H9 (cell line): ENCODE measurements at regions not wholly inside any gene's neighbourhood (a gene's known extent, or its start where the extent isn't known, plus 50 kb on each side); places are given as distances from the start of the nearest gene placed in this dataset.

Experiments
- DNase-seq: peaks from one replicate; pipeline ENCODE4 v3.0.0-alpha.2; 2017
- H2AFZ ChIP-seq: one replicate; pipeline ENCODE4 v1.6.1; 2013; ENCODE audit warnings: mild to moderate bottlenecking, low read length, control low read depth, moderate library complexity
- H2AK5ac ChIP-seq: 2 replicates; pipeline ENCODE4 v1.6.1; 2013; ENCODE audit warnings: low read length, control low read depth, mixed read lengths; ENCODE audit not compliant: insufficient read length
- H2BK120ac ChIP-seq: one replicate; pipeline ENCODE4 v1.6.1; 2013; ENCODE audit warnings: low read depth, mild to moderate bottlenecking, low read length, control low read depth, inconsistent platforms; ENCODE audit not compliant: poor library complexity, severe bottlenecking
- H2BK12ac ChIP-seq: 2 replicates; pipeline ENCODE4 v1.6.1; 2013; ENCODE audit warnings: low read length, control low read depth, mixed read lengths, low read depth; ENCODE audit not compliant: insufficient read length
- H2BK15ac ChIP-seq: 2 replicates; pipeline ENCODE4 v1.6.1; 2013; ENCODE audit warnings: low read depth, low read length, control low read depth
- H2BK20ac ChIP-seq: one replicate; pipeline ENCODE4 v1.6.1; 2013; ENCODE audit warnings: low read depth, mild to moderate bottlenecking, low read length, control low read depth, inconsistent platforms; ENCODE audit not compliant: poor library complexity, severe bottlenecking
- H2BK5ac ChIP-seq: 2 replicates; pipeline ENCODE4 v1.6.1; 2013; ENCODE audit warnings: low read length, control low read depth, mixed read lengths; ENCODE audit not compliant: insufficient read length
- H3K14ac ChIP-seq: 2 replicates; pipeline ENCODE4 v1.6.1; 2013; ENCODE audit warnings: low read length, control low read depth; ENCODE audit not compliant: insufficient read depth
- H3K18ac ChIP-seq: 2 replicates; pipeline ENCODE4 v1.6.1; 2013; ENCODE audit warnings: low read depth, mild to moderate bottlenecking, mixed read lengths, low read length, control low read depth; ENCODE audit not compliant: insufficient read length
- H3K23ac ChIP-seq: 2 replicates; pipeline ENCODE4 v1.6.1; 2013; ENCODE audit warnings: low read length, control low read depth, mixed read lengths, low read depth; ENCODE audit not compliant: insufficient read length
- H3K23me2 ChIP-seq: 2 replicates; pipeline ENCODE4 v1.6.1; 2013; ENCODE audit warnings: low read depth, mild to moderate bottlenecking, mixed read lengths, low read length, control low read depth; ENCODE audit not compliant: insufficient read length, poor library complexity, severe bottlenecking
- H3K27ac ChIP-seq: 2 replicates; pipeline ENCODE4 v1.5.1; 2013; ENCODE audit warnings: low read length, control low read depth, mixed read lengths, low read depth; ENCODE audit not compliant: insufficient read length
- H3K27me3 ChIP-seq: 2 replicates; pipeline ENCODE4 v1.6.1; 2013; ENCODE audit warnings: low read length, control low read depth, inconsistent platforms; ENCODE audit not compliant: insufficient read depth
- H3K4ac ChIP-seq: 2 replicates; pipeline ENCODE4 v1.6.1; 2013; ENCODE audit warnings: low read depth, mild to moderate bottlenecking, control low read depth, inconsistent platforms, low read length, moderate library complexity
- H3K4me1 ChIP-seq: 2 replicates; pipeline ENCODE4 v1.6.1; 2013; ENCODE audit warnings: low read length, control low read depth, inconsistent platforms; ENCODE audit not compliant: insufficient read depth
- H3K4me2 ChIP-seq: 2 replicates; pipeline ENCODE4 v1.6.1; 2013; ENCODE audit warnings: low read length, control low read depth, mixed read lengths; ENCODE audit not compliant: insufficient read length, insufficient read depth
- H3K56ac ChIP-seq: 2 replicates; pipeline ENCODE4 v1.6.1; 2013; ENCODE audit warnings: low read depth, mild to moderate bottlenecking, mixed read lengths, low read length, control low read depth; ENCODE audit not compliant: insufficient read length
- H3K79me1 ChIP-seq: 2 replicates; pipeline ENCODE4 v1.6.1; 2013; ENCODE audit warnings: low read depth, mild to moderate bottlenecking, moderate library complexity, low read length, control low read depth, inconsistent platforms; ENCODE audit not compliant: insufficient read depth, poor library complexity, severe bottlenecking
- H3K79me2 ChIP-seq: 2 replicates; pipeline ENCODE4 v1.6.1; 2013; ENCODE audit warnings: low read length, control low read depth, inconsistent platforms; ENCODE audit not compliant: insufficient read depth
- H3K9ac ChIP-seq: 2 replicates; pipeline ENCODE4 v1.6.1; 2013; ENCODE audit warnings: low read length, control low read depth, mixed read lengths; ENCODE audit not compliant: insufficient read length; ENCODE audit errors: extremely low read depth
- H3K9me3 ChIP-seq: one replicate; pipeline ENCODE4 v1.6.1; 2013; ENCODE audit warnings: low read depth, low read length, inconsistent platforms; ENCODE audit not compliant: control insufficient read depth
- H3T11ph ChIP-seq: one replicate; pipeline ENCODE4 v1.6.1; 2013; ENCODE audit warnings: mild to moderate bottlenecking, low read length, control low read depth, inconsistent platforms
- H4K20me1 ChIP-seq: one replicate; pipeline ENCODE4 v1.6.1; 2013; ENCODE audit not compliant: control insufficient read depth, insufficient read length, insufficient read depth
- H4K5ac ChIP-seq: 2 replicates; pipeline ENCODE4 v1.6.1; 2013; ENCODE audit warnings: low read depth, mild to moderate bottlenecking, mixed read lengths, low read length, control low read depth; ENCODE audit not compliant: insufficient read length
- H4K8ac ChIP-seq: replicated peaks from 2 replicates; pipeline ENCODE4 v1.6.1; 2013; ENCODE audit warnings: low read length, control low read depth, mixed read lengths, low read depth; ENCODE audit not compliant: insufficient read length
- H4K91ac ChIP-seq: 2 replicates; pipeline ENCODE4 v1.6.1; 2013; ENCODE audit warnings: low read depth, mild to moderate bottlenecking, moderate library complexity, mixed read lengths, low read length, control low read depth; ENCODE audit not compliant: insufficient read length
- H3K27ac Mint-ChIP-seq, 3 experiments: 2 replicates in 2 of 3; 3 replicates in 1 of 3; pipeline ENCODE4 v1.8.0; 2020 to 2021; ENCODE audit warnings: mixed read lengths in 3 of 3, mild to moderate bottlenecking in 1 of 3, moderate library complexity in 1 of 3
- H3K27me3 Mint-ChIP-seq: 2 replicates; pipeline ENCODE4 v1.8.0; 2021; ENCODE audit warnings: low read depth, mild to moderate bottlenecking, moderate library complexity, mixed read lengths
- H3K36me3 Mint-ChIP-seq, 3 experiments: 2 replicates in 2 of 3; 3 replicates in 1 of 3; pipeline ENCODE4 v1.8.0; 2020 to 2021; ENCODE audit warnings: low read depth in 3 of 3, mixed read lengths in 3 of 3; ENCODE audit not compliant: insufficient read depth in 1 of 3
- H3K4me1 Mint-ChIP-seq, 2 experiments: 2 replicates each; pipeline ENCODE4 v1.8.0; 2020; ENCODE audit warnings: mixed read lengths in 2 of 2
- H3K4me3 Mint-ChIP-seq, 2 experiments: 2 replicates in 1 of 2; 3 replicates in 1 of 2; pipeline ENCODE4 v1.8.0; 2020 to 2021; ENCODE audit warnings: mild to moderate bottlenecking in 2 of 2, mixed read lengths in 2 of 2, moderate library complexity in 1 of 2
- H3K9me3 Mint-ChIP-seq, 2 experiments: 2 replicates in 1 of 2; 3 replicates in 1 of 2; pipeline ENCODE4 v1.8.0; 2020; ENCODE audit warnings: mild to moderate bottlenecking in 2 of 2, mixed read lengths in 2 of 2, moderate library complexity in 1 of 2
- CTCF ChIP-seq: fragments of 200-600 bp; sonication (generic); conservative IDR thresholded peaks from 3 replicates; pipeline ENCODE4 v1.8.0; 2021; ENCODE audit warnings: antibody characterized with exemption, mild to moderate bottlenecking
- WGBS: extraction: QIAGEN DNeasy Blood & Tissue Kit; methylation state at CpG from one replicate; pipeline ENCODE4 v1.1.7; 2013; ENCODE audit warnings: missing lambda C conversion rate, low lambda C conversion rate, mixed read lengths; ENCODE audit not compliant: insufficient read length; ENCODE audit errors: extremely low coverage; 5-methylcytosine and 5-hydroxymethylcytosine counted together

GRCh38 chrX:55996649-55997048, 235.5 kb upstream of the KLF8 start:
- no peak overlapping the region for H3K4me2 ChIP-seq
- TF ChIP-seq CTCF: no peak
- no peak overlapping the region for H2BK12ac ChIP-seq
- no peak overlapping the region for H3K9ac ChIP-seq
- no CpG with 5 or more reads among the region's 3 CpGs for WGBS
- no peak overlapping the region for H3K4ac ChIP-seq
- H2AFZ ChIP-seq: no peak overlapping the region
- H3K56ac ChIP-seq: no peak overlapping the region
- H3K4me3 Mint-ChIP-seq: no peak overlapping the region
- H4K20me1 ChIP-seq: no peaks in the 10 kb centered on the region
- peaks cover 5 to 6% of the 10 kb centered on the region in 2 experiments; a peak in 3 of 4 replicates for H3K4me1 Mint-ChIP-seq
- no peaks in the 10 kb centered on the region for H3K79me1 ChIP-seq
- peaks cover 73 to 88% of the 10 kb centered on the region in 2 experiments for H3K9me3 Mint-ChIP-seq
- H3K36me3 Mint-ChIP-seq: peaks cover 4 to 11% (median 8%) of the 10 kb centered on the region in 3 experiments; a peak in 5 of 7 replicates
- no peaks in the 10 kb centered on the region for H3K4me1 ChIP-seq
- H3K14ac ChIP-seq: no peak overlapping the region; the same call in 1 of the 2 replicates
- no peak overlapping the region for H2AK5ac ChIP-seq
- H4K8ac ChIP-seq: no peak overlapping the region
- no peak overlapping the region for H3K27ac Mint-ChIP-seq
- H3K9me3 ChIP-seq: peaks cover 31% of the 10 kb centered on the region
- H3K79me2 ChIP-seq: no peaks in the 10 kb centered on the region
- H4K5ac ChIP-seq: peak overlapping the region; percentile 63
- no peak for DNase-seq
- H3K18ac ChIP-seq: peak overlapping the region; percentile 48
- H3T11ph ChIP-seq: no peak overlapping the region
- H2BK15ac ChIP-seq: no peak overlapping the region
- no peaks in the 10 kb centered on the region for H3K23me2 ChIP-seq
- H2BK20ac ChIP-seq: no peak overlapping the region
- no peak overlapping the region for H2BK120ac ChIP-seq
- H3K27me3 Mint-ChIP-seq: no peaks in the 10 kb centered on the region
- no peaks in the 10 kb centered on the region for H3K27me3 ChIP-seq
- no peak overlapping the region for H3K23ac ChIP-seq
- H3K27ac ChIP-seq: no peak overlapping the region
- no peak overlapping the region for H2BK5ac ChIP-seq
- H4K91ac ChIP-seq: no peak overlapping the region
